KMS-11 (cell line): ENCODE measurements at regions not wholly inside any gene's neighbourhood (a gene's known extent, or its start where the extent isn't known, plus 50 kb on each side); places are given as distances from the start of the nearest gene placed in this dataset.

Source experiments
- H2AFZ ChIP-seq: fragments of 200-600 bp; sonication (generic); 2 replicates; pipeline ENCODE4 v1.6.1; 2016; ENCODE audit warnings: antibody characterized with exemption, mixed run types, low read depth
- H3K27ac ChIP-seq: fragments of 200-600 bp; sonication (generic); 2 replicates; pipeline ENCODE4 v1.6.1; 2016; ENCODE audit warnings: mild to moderate bottlenecking, mixed run types
- H3K27me3 ChIP-seq: fragments of 200-600 bp; sonication (generic); 2 replicates; pipeline ENCODE4 v1.6.1; 2017; ENCODE audit warnings: mild to moderate bottlenecking, low read depth, mixed run types, moderate library complexity; ENCODE audit not compliant: insufficient read depth
- H3K36me3 ChIP-seq: fragments of 200-600 bp; sonication (generic); 2 replicates; pipeline ENCODE4 v1.6.1; 2017; ENCODE audit warnings: mild to moderate bottlenecking, mixed run types; ENCODE audit not compliant: insufficient read depth
- H3K4me1 ChIP-seq: fragments of 200-600 bp; sonication (generic); 2 replicates; pipeline ENCODE4 v1.6.1; 2016; ENCODE audit warnings: mild to moderate bottlenecking, low read depth, mixed run types; ENCODE audit not compliant: poor library complexity, severe bottlenecking
- H3K4me2 ChIP-seq: fragments of 200-600 bp; sonication (generic); 2 replicates; pipeline ENCODE4 v1.7.0; 2016; ENCODE audit warnings: mild to moderate bottlenecking, mixed run types
- H3K4me3 ChIP-seq: fragments of 200-600 bp; sonication (generic); IDR thresholded peaks from 2 replicates; pipeline ENCODE4 v1.6.1; 2017; ENCODE audit warnings: low read depth, low read length, mixed read lengths; ENCODE audit not compliant: insufficient read depth
- H3K79me2 ChIP-seq: fragments of 200-600 bp; sonication (generic); 2 replicates; pipeline ENCODE4 v1.6.1; 2016; ENCODE audit warnings: low read depth, mixed run types; ENCODE audit not compliant: insufficient read depth
- H3K9ac ChIP-seq: fragments of 200-600 bp; sonication (generic); 2 replicates; pipeline ENCODE4 v1.6.1; 2016; ENCODE audit warnings: mild to moderate bottlenecking, mixed run types
- H4K20me1 ChIP-seq: fragments of 200-600 bp; sonication (generic); 2 replicates; pipeline ENCODE4 v1.6.1; 2016; ENCODE audit warnings: mild to moderate bottlenecking, mixed run types; ENCODE audit not compliant: insufficient read depth
- CTCF ChIP-seq: fragments of 200-600 bp; sonication (generic); conservative IDR thresholded peaks from 2 replicates; pipeline ENCODE4 v1.6.1; 2017; ENCODE audit warnings: low read depth, mild to moderate bottlenecking, antibody characterized with exemption, low read length, moderate library complexity, mixed read lengths

- Histone ChIP-seq H3K27me3 (no peaks in the 10 kb centered on the region), H3K4me2 (no peak overlapping the region), H4K20me1 (no peaks in the 10 kb centered on the region), H3K4me3 (no peak overlapping the region), H3K27ac (no peak overlapping the region), H3K79me2 (no peaks in the 10 kb centered on the region), H3K36me3 (no peaks in the 10 kb centered on the region), H2AFZ (no peak overlapping the region), H3K4me1 (no peaks in the 10 kb centered on the region), H3K9ac (no peak overlapping the region)
- TF ChIP-seq CTCF, result no peak
Observed at GRCh38 chr5:173711466-173711865, 95.0 kb upstream of the BOD1 start.

GRCh38 chr5:173712609-173713175 is 96.2 kb upstream of the BOD1 start:
- no peak overlapping the region for H2AFZ ChIP-seq
- TF ChIP-seq CTCF, result no peak

GRCh38 chr5:173714551-173715428 is 98.3 kb upstream of the BOD1 start:
- Histone ChIP-seq H3K27ac (no peak overlapping the region), H2AFZ (no peak overlapping the region), H3K36me3 (no peaks in the 10 kb centered on the region), H3K4me3 (no peak overlapping the region), H3K79me2 (no peaks in the 10 kb centered on the region), H3K4me2 (no peak overlapping the region), H3K4me1 (no peaks in the 10 kb centered on the region), H3K9ac (no peak overlapping the region), H3K27me3 (no peaks in the 10 kb centered on the region), H4K20me1 (no peaks in the 10 kb centered on the region)
- no peak for TF ChIP-seq CTCF

More at GRCh38 chr5:173712609-173713175, 96.2 kb upstream of the BOD1 start:
- Histone ChIP-seq H3K27ac (no peak overlapping the region), H3K9ac (no peak overlapping the region), H3K36me3 (no peaks in the 10 kb centered on the region), H3K79me2 (no peaks in the 10 kb centered on the region), H3K4me1 (no peaks in the 10 kb centered on the region), H3K27me3 (no peaks in the 10 kb centered on the region), H3K4me3 (no peak overlapping the region), H3K4me2 (no peak overlapping the region), H4K20me1 (no peaks in the 10 kb centered on the region)

- Histone ChIP-seq H3K27ac (no peak overlapping the region), H3K36me3 (no peaks in the 10 kb centered on the region), H3K4me1 (no peaks in the 10 kb centered on the region), H3K27me3 (no peaks in the 10 kb centered on the region), H3K4me3 (no peak overlapping the region), H3K79me2 (no peaks in the 10 kb centered on the region), H3K4me2 (no peak overlapping the region), H2AFZ (no peak overlapping the region), H3K9ac (no peak overlapping the region), H4K20me1 (no peaks in the 10 kb centered on the region)
- no peak for TF ChIP-seq CTCF
Observed at GRCh38 chr5:173715607-173716006, 99.2 kb upstream of the BOD1 start.
